PFSK-1 (cell line): ENCODE measurements at regions not wholly inside any gene's neighbourhood (a gene's known extent, or its start where the extent isn't known, plus 50 kb on each side); places are given as distances from the start of the nearest gene placed in this dataset.

Experiments used
- FOXP2 ChIP-seq: optimal IDR thresholded peaks from 2 replicates; pipeline ENCODE3; 2011; ENCODE audit warnings: borderline replicate concordance, control low read depth, inconsistent platforms; ENCODE audit not compliant: insufficient read depth; ENCODE audit errors: extremely low read length, extremely low read depth
- POLR2AphosphoS5 ChIP-seq: IDR thresholded peaks from 2 replicates; pipeline ENCODE4 v1.6.1; 2012; ENCODE audit warnings: low read depth, mild to moderate bottlenecking, control low read depth, low read length, moderate library complexity
- REST ChIP-seq, 2 experiments: IDR thresholded peaks; 2 replicates each; pipeline versions ENCODE4 v1.6.1 to v1.8.0; 2011 to 2012; ENCODE audit warnings: low read depth in 2 of 2, low read length in 2 of 2, control low read depth in 1 of 2, inconsistent platforms in 1 of 2, mild to moderate bottlenecking in 1 of 2, moderate library complexity in 1 of 2; ENCODE audit not compliant: insufficient read depth in 1 of 2
- SIN3A ChIP-seq: IDR thresholded peaks from 2 replicates; pipeline ENCODE4 v1.6.1; 2012; ENCODE audit warnings: mild to moderate bottlenecking, low read length, moderate library complexity, borderline replicate concordance; ENCODE audit not compliant: insufficient read depth
- TAF1 ChIP-seq: IDR thresholded peaks from 2 replicates; pipeline ENCODE4 v1.6.1; 2012; ENCODE audit warnings: low read length, control low read depth, borderline replicate concordance; ENCODE audit not compliant: insufficient read depth

- TF ChIP-seq POLR2AphosphoS5 (no peak), SIN3A (no peak), REST (IDR thresholded peaks at IDR 0.05; ENCODE audit: insufficient read depth in 1 of 2, low read depth in 2 of 2, low read length in 2 of 2) (no peak), FOXP2 (no peak), TAF1 (no peak)
Observed at GRCh38 chr3:127478922-127479321, 111.6 kb downstream of the TPRA1 start.

GRCh38 chr3:127477396-127477795 lies 113.1 kb downstream of the TPRA1 start:
- no peak for TF ChIP-seq TAF1
- no peak for TF ChIP-seq SIN3A
- TF ChIP-seq POLR2AphosphoS5, result no peak
- no peak for TF ChIP-seq FOXP2
- no peak for TF ChIP-seq REST (IDR thresholded peaks at IDR 0.05; ENCODE audit: insufficient read depth in 1 of 2, low read depth in 2 of 2, low read length in 2 of 2)

- no peak for TF ChIP-seq TAF1
- no peak for TF ChIP-seq REST (IDR thresholded peaks at IDR 0.05; ENCODE audit: insufficient read depth in 1 of 2, low read depth in 2 of 2, low read length in 2 of 2)
- TF ChIP-seq SIN3A, result no peak
- TF ChIP-seq POLR2AphosphoS5, result no peak
- no peak for TF ChIP-seq FOXP2
Observed at GRCh38 chr3:127476936-127477335, 113.6 kb downstream of the TPRA1 start.

GRCh38 chr3:127475975-127476705 lies 114.4 kb downstream of the TPRA1 start:
- TF ChIP-seq TAF1 (no peak), REST (IDR thresholded peaks at IDR 0.05; ENCODE audit: insufficient read depth in 1 of 2, low read depth in 2 of 2, low read length in 2 of 2) (no peak), FOXP2 (no peak), POLR2AphosphoS5 (no peak), SIN3A (no peak)

GRCh38 chr3:127475391-127475790 lies 115.1 kb downstream of the TPRA1 start:
- TF ChIP-seq SIN3A (no peak), TAF1 (no peak), POLR2AphosphoS5 (no peak), FOXP2 (no peak), REST (IDR thresholded peaks at IDR 0.05; ENCODE audit: insufficient read depth in 1 of 2, low read depth in 2 of 2, low read length in 2 of 2) (no peak)
